GM23248 (cell line): ENCODE measurements at regions not wholly inside any gene's neighbourhood (a gene's known extent, or its start where the extent isn't known, plus 50 kb on each side); places are given as distances from the start of the nearest gene placed in this dataset.

ENCODE experiments used
- DNase-seq: peaks from one replicate; pipeline ENCODE4 v3.0.0-alpha.2; 2015
- H2AFZ ChIP-seq: fragments of 200-600 bp; sonication (generic); 2 replicates; pipeline ENCODE4 v1.6.1; 2016; ENCODE audit warnings: antibody characterized with exemption
- H3F3A ChIP-seq: fragments of 200-600 bp; sonication (generic); 2 replicates; pipeline ENCODE4 v1.6.1; 2016; ENCODE audit warnings: mild to moderate bottlenecking, antibody characterized with exemption, mixed run types; ENCODE audit not compliant: insufficient read depth
- H3K27ac ChIP-seq: fragments of 200-600 bp; sonication (generic); 2 replicates; pipeline ENCODE4 v1.5.1; 2016; ENCODE audit warnings: mild to moderate bottlenecking
- H3K27me3 ChIP-seq: fragments of 200-600 bp; sonication (generic); replicated peaks from 2 replicates; pipeline ENCODE4 v1.6.1; 2016; ENCODE audit warnings: mild to moderate bottlenecking; ENCODE audit not compliant: insufficient read depth
- H3K36me3 ChIP-seq: fragments of 200-600 bp; sonication (generic); 2 replicates; pipeline ENCODE4 v1.6.1; 2016; ENCODE audit warnings: low read depth, mild to moderate bottlenecking
- H3K4me1 ChIP-seq: fragments of 200-600 bp; sonication (generic); 2 replicates; pipeline ENCODE4 v1.6.1; 2016; ENCODE audit warnings: mild to moderate bottlenecking; ENCODE audit not compliant: insufficient read depth
- H3K4me2 ChIP-seq: fragments of 200-600 bp; sonication (generic); one replicate; pipeline ENCODE4 v1.6.1; 2016; ENCODE audit warnings: mild to moderate bottlenecking; ENCODE audit not compliant: unreplicated experiment
- H3K4me3 ChIP-seq: fragments of 200-600 bp; sonication (generic); 2 replicates; pipeline ENCODE4 v1.5.1; 2016; ENCODE audit warnings: mild to moderate bottlenecking
- H3K79me2 ChIP-seq: fragments of 200-600 bp; sonication (generic); 2 replicates; pipeline ENCODE4 v1.6.1; 2016; ENCODE audit warnings: mild to moderate bottlenecking; ENCODE audit not compliant: insufficient read depth
- H3K9ac ChIP-seq: fragments of 200-600 bp; sonication (generic); 2 replicates; pipeline ENCODE4 v1.6.1; 2016; ENCODE audit warnings: mild to moderate bottlenecking
- H3K9me2 ChIP-seq: fragments of 200-600 bp; sonication (generic); 2 replicates; pipeline ENCODE4 v1.6.1; 2016; ENCODE audit warnings: mixed run types, mild to moderate bottlenecking, moderate library complexity; ENCODE audit not compliant: insufficient read depth
- H3K9me3 ChIP-seq: fragments of 200-600 bp; sonication (generic); one replicate; pipeline ENCODE4 v1.6.1; 2017; ENCODE audit warnings: low read depth
- H4K20me1 ChIP-seq: fragments of 200-600 bp; sonication (generic); 2 replicates; pipeline ENCODE4 v1.6.0; 2016; ENCODE audit not compliant: insufficient read depth
- EZH2 ChIP-seq: fragments of 200-600 bp; sonication (generic); IDR thresholded peaks from 2 replicates; pipeline ENCODE4 v1.6.1; 2018; ENCODE audit warnings: antibody characterized with exemption, mild to moderate bottlenecking; ENCODE audit not compliant: insufficient read depth, poor library complexity, severe bottlenecking
- EZH2phosphoT487 ChIP-seq: fragments of 200-600 bp; sonication (generic); IDR thresholded peaks from 2 replicates; pipeline ENCODE4 v1.6.1; 2018; ENCODE audit warnings: antibody characterized with exemption, moderate library complexity, mild to moderate bottlenecking, low read depth; ENCODE audit not compliant: insufficient read depth
- WGBS, 2 experiments: methylation state at CpG; one replicate each; pipeline ENCODE4 v1.1.6; 2015 to 2017; ENCODE audit warnings: low lambda C conversion rate in 2 of 2, low coverage in 1 of 2; ENCODE audit errors: missing lambda C conversion rate in 2 of 2; 5-methylcytosine and 5-hydroxymethylcytosine counted together
- in situ Hi-C: fragments of 300-500 bp; cut with MboI; formaldehyde crosslinking; loops from 2 replicates; pipeline ENCODE4 v1.15.0; 2020

DNA sequence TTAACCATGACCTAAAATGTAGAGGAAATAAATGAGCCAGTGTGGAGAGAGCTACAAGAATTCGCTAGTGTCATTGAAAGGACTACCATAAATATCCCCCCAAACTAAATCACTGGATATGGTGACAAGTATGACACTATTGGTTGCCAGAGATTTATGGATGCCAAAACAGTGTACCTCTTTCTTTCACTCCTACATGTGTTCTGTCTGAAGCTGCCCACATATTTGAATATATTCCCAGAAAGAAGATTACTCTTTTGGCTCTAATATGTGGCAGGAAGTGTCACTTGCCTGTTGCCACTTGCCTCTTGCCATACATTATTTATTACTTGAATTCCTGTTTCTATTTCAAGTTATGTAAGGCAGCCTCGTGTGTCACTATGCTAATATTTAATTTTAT lies 1573.6 kb downstream of the TECRL start:
- in situ Hi-C loops, result no loop called here
- no peak overlapping the region for H2AFZ ChIP-seq
- H3K9me3 ChIP-seq, result no peaks in the 10 kb centered on the region

DNA sequence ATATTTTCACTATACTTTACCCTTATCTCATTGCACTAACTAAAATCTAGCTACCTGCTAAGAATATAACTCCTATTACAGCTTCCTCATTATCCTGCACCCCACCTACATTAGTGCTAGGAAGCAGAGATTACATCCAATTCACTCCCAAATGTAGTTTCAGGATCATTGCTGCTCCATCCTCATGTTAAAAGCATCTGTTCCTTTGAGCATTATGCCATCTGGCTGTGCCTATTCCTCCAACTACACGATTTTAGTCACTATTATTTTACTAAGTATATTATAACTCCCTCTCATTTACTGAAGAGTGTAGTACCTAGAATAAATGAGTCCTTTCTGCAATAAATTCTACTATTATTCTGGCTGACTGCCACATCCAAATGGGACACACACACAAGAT lies 1586.9 kb downstream of the TECRL start:
- 0% methylated on average over 1 of the region's 1 CpG for WGBS, 2 experiments

More for the DNA sequence above, 1573.6 kb downstream of the TECRL start:
- TF ChIP-seq EZH2phosphoT487, result no peak
- no peak for TF ChIP-seq EZH2
- Histone ChIP-seq H3F3A (no peaks in the 10 kb centered on the region), H3K79me2 (no peaks in the 10 kb centered on the region), H3K27me3 (no peaks in the 10 kb centered on the region), H3K36me3 (no peaks in the 10 kb centered on the region), H3K4me2 (no peak overlapping the region), H3K9ac (no peak overlapping the region), H4K20me1 (no peaks in the 10 kb centered on the region), H3K4me1 (no peaks in the 10 kb centered on the region), H3K9me2 (no peaks in the 10 kb centered on the region), H3K27ac (no peak overlapping the region), H3K4me3 (no peak overlapping the region)
- WGBS, 2 experiments, result 0 to 1% methylated on average over 2 of the region's 2 CpGs
- DNase-seq, result no peak

DNA sequence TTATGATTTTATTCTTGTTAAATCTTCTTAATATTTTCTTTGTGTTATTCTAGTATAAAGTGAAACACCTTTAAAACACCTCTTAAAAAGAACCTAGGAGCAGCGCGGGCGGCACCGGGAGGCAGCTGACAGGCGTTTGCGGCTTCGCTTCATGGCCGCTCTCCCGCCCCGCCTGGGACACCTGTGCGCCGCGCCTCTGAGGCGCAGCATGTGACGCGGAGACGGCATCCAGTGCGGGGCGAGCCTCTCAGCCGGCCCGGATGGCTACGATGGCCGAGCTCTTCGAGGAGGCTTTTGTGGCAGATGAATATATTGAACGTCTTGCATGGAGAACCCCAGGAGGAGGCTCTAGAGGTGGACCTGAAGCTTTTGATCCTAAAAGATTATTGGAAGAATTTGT lies 1592.7 kb downstream of the TECRL start:
- no peak overlapping the region for H2AFZ ChIP-seq
- H3F3A ChIP-seq, result no peaks in the 10 kb centered on the region
- 24 to 40% methylated on average over 25 of the region's 25 CpGs for WGBS, 2 experiments
- in situ Hi-C loops, result no loop called here
- no peaks in the 10 kb centered on the region for H3K9me3 ChIP-seq
- H3K4me2 ChIP-seq, result no peak overlapping the region
- no peaks in the 10 kb centered on the region for H3K79me2 ChIP-seq
- no peak for DNase-seq
- H3K27ac ChIP-seq, result no peak overlapping the region
- H3K4me3 ChIP-seq, result no peak overlapping the region
- no peaks in the 10 kb centered on the region for H3K4me1 ChIP-seq
- H3K9me2 ChIP-seq, result no peaks in the 10 kb centered on the region
- no peak overlapping the region for H3K9ac ChIP-seq
- H3K27me3 ChIP-seq, result no peaks in the 10 kb centered on the region
- no peaks in the 10 kb centered on the region for H4K20me1 ChIP-seq
- no peaks in the 10 kb centered on the region for H3K36me3 ChIP-seq
- TF ChIP-seq EZH2 (no peak), EZH2phosphoT487 (no peak)

More for the DNA sequence above, 1586.9 kb downstream of the TECRL start:
- peaks cover 12% of the 10 kb centered on the region for H3K9me3 ChIP-seq
- no peak for DNase-seq
- no peak overlapping the region for H3K4me3 ChIP-seq
- H3K36me3 ChIP-seq, result no peaks in the 10 kb centered on the region
- H2AFZ ChIP-seq, result no peak overlapping the region
- no peaks in the 10 kb centered on the region for H3K27me3 ChIP-seq
- no peaks in the 10 kb centered on the region for H3F3A ChIP-seq
- H3K4me1 ChIP-seq, result no peaks in the 10 kb centered on the region
- no peaks in the 10 kb centered on the region for H3K79me2 ChIP-seq
- no peak overlapping the region for H3K27ac ChIP-seq
- H3K9ac ChIP-seq, result no peak overlapping the region
- in situ Hi-C loops, result no loop called here
- H4K20me1 ChIP-seq, result no peaks in the 10 kb centered on the region
- H3K4me2 ChIP-seq, result no peak overlapping the region
- H3K9me2 ChIP-seq, result no peaks in the 10 kb centered on the region
- TF ChIP-seq EZH2phosphoT487, result no peak
- no peak for TF ChIP-seq EZH2

DNA sequence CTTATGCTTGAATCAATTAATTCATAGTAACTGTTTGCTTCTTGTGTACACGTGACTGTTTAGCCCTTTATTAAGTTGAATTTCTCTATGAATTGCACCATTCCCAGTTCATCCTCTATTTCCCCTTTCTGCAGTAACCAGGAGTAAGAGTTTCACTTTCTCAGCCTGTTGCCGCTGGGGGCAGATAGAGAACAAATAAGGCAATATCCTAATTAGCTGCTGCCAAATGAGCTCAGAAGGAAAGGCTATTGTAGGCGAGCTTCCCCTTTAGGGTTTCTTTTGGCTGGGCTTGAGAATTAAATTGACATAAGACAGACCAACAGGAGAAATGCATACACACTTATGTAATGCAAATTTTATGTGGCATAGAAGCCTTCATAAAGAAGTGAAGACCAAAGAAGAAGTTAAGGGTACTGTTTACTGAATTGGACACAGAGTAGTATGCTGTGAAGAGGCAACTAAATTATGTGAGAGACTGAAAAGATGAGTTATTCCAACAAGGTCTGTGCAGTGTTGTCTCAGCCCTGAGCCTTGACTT lies 1594.7 kb downstream of the TECRL start:
- in situ Hi-C loops, result no loop called here
- DNase-seq, result no peak

DNA sequence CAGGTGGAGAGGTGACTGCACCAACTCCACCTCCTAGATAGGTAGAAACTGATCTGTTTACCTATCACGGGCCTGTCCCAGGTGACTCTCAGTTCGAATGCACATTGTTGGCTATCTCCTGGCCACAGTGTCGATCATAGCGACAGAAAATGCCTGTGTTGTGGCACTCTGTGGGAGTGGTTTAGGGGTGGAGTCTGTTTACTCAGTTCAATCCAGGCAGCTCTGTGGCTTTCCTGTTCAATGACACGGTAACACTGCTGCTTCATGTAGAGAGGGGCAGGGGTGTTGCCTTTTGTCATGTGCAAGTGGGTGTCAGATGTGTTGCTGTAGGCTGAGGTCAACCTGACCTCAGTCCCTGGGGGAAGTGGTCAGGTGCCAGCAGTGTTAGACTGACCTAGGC lies 1602.4 kb downstream of the TECRL start:
- no peak overlapping the region for H2AFZ ChIP-seq
- H3K27me3 ChIP-seq, result no peaks in the 10 kb centered on the region
- no peak overlapping the region for H3K9ac ChIP-seq

More for the DNA sequence above, 1594.7 kb downstream of the TECRL start:
- 8 to 14% methylated on average over 3 of the region's 3 CpGs for WGBS, 2 experiments
- H3K36me3 ChIP-seq, result no peaks in the 10 kb centered on the region
- TF ChIP-seq EZH2phosphoT487 (no peak), EZH2 (no peak)
- no peaks in the 10 kb centered on the region for H3K9me2 ChIP-seq
- no peaks in the 10 kb centered on the region for H3K9me3 ChIP-seq
- no peaks in the 10 kb centered on the region for H3F3A ChIP-seq
- H3K27me3 ChIP-seq, result no peaks in the 10 kb centered on the region
- no peak overlapping the region for H3K4me3 ChIP-seq
- no peak overlapping the region for H3K9ac ChIP-seq
- no peak overlapping the region for H2AFZ ChIP-seq
- H4K20me1 ChIP-seq, result no peaks in the 10 kb centered on the region
- no peak overlapping the region for H3K27ac ChIP-seq
- no peak overlapping the region for H3K4me2 ChIP-seq
- H3K79me2 ChIP-seq, result no peaks in the 10 kb centered on the region
- no peaks in the 10 kb centered on the region for H3K4me1 ChIP-seq

More for the DNA sequence above, 1602.4 kb downstream of the TECRL start:
- H3K36me3 ChIP-seq, result no peaks in the 10 kb centered on the region
- H3K4me3 ChIP-seq, result no peak overlapping the region
- in situ Hi-C loops, result no loop called here
- H3K9me3 ChIP-seq, result no peaks in the 10 kb centered on the region
- no peak overlapping the region for H3K27ac ChIP-seq
- H3K4me1 ChIP-seq, result no peaks in the 10 kb centered on the region
- no peaks in the 10 kb centered on the region for H3K79me2 ChIP-seq
- no peaks in the 10 kb centered on the region for H3K9me2 ChIP-seq
- H3K4me2 ChIP-seq, result no peak overlapping the region
- no peaks in the 10 kb centered on the region for H4K20me1 ChIP-seq
- TF ChIP-seq EZH2 (no peak), EZH2phosphoT487 (no peak)
- no peak for DNase-seq
- WGBS, 2 experiments, result 42 to 53% methylated on average over 4 to 5 of the region's 5 CpGs
- no peaks in the 10 kb centered on the region for H3F3A ChIP-seq
